T-helper 22 cell (primary cell): ENCODE measurements at regions not wholly inside any gene's neighbourhood (a gene's known extent, or its start where the extent isn't known, plus 50 kb on each side); places are given as distances from the start of the nearest gene placed in this dataset.
"Not testable (repeated sequence)": the region's sequence is repeated elsewhere in the genome, so short reads cannot be mapped to it uniquely, and the experiment has no call there.

ENCODE experiments used
- DNase-seq: peaks from one replicate; pipeline ENCODE4 v3.0.0-alpha.2; 2020; ENCODE audit warnings: low read depth

DNA sequence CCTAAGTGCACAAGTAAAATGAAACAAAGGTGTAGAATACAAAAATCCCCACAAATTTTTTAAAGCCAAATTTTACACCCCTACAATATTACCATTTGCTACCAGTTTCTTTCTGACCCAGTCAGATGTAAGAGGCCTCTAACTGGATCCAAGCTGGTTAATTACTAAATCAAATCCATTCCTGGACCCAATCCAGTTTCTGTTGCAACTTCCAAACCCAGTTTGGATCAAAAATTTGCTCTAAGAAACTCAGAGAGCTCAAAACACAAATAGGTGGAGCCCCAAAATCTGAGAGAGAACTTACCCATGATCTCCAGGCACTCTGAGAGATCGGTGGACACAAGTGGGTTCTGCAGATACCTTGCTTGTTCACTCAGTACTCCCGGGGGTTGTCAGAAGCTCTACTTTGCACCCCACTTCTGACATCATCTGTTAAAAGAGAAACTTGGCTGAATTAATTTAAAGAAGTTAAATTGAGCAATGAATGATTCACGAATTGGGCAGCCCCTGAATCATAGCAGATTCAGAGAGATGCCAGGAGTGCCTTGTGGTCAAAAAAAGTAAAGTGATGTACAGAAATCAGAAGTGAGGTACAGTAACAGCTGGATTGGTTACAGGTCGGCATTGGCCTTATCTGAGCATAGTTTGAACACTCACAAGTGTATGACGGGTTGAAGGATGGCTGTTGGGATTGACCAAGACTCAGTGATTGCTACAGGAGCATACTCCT lies 448.0 kb downstream of the KCNT2 start:
- no peak for DNase-seq

DNA sequence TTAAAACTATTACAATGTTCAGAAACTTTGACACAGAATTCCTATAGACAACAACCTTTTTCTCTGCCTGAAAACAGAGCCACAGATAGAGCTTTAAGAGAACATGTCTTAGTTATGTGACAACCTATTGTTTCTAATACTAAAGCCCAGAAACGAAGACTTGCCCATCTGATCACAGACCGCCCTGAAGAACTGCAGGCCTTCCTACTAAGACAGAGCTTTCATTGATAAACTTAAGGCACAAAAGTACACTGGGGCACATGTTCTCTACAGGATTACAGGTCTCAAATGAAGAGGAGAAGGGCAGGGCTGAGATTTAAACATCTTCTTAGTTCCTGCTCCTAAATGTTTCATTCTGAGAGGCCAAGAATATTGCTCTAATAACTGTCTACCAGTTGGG lies 452.7 kb downstream of the KCNT2 start:
- DNase-seq = no peak

DNA sequence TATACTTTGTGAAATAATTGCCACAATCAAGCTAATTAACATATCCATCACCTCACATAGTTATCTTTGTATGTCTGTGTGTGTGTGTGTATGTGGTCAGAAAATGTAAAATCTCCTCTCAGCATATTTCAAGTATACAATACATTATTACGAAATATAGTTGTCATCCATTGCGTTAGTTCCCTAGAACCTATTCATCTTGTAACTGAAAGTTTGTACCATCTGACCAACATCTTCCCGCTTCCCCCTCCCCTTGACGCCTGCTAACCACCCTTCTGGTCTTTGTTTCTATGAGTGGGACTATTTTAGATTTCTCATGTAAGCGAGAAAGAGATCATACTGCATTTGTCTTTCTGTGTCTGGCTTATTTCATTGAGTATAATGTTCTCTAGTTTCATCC lies 455.3 kb downstream of the KCNT2 start:
- DNase-seq = no peak

DNA sequence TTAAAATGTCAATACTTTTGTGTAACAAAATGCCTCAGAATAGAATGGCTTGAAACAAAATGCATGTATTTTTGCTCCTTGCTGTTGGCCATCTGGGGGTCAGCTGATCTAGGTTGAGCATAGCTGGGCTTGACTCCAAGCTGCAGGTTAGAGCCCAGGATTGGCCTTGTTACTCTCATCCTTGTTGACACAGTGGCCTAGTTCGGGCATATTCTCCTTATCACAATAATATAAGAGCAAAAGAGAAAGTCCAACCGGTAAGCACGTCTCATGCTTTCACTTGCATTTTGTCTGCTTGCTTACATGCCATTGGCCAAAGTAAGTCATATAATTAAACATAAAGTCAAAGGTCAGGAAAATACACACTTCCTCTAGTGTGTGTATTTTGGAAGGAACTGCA lies 456.2 kb downstream of the KCNT2 start:
- DNase-seq = no peak

DNA sequence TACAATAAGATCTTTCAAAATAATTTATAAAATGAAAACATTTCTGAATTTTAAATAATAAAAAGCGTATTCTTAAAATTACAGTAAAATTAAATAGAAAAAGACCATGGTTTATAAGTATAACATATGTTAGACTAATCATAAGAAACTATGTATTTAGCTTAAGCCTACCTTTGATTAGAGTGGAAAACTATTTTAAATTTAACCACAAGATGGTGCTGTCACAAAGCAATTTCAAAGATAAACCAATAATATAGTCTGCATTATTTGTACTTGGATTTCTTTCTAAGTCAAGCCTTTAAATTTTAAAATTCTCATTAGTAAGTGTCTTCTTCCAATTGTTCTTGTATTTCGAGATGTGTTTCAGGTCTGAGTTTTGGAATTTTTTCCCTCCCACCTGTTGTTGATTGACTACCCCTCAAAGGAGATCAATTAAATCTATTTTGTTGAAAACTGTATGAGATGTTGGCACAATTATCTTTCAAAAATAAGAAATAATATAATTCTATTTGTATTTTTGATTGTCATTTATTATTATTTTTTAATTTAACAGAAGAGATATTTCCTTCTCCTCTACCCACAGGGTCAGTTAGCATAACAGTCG lies 459.8 kb downstream of the KCNT2 start:
- DNase-seq = no peak

DNA sequence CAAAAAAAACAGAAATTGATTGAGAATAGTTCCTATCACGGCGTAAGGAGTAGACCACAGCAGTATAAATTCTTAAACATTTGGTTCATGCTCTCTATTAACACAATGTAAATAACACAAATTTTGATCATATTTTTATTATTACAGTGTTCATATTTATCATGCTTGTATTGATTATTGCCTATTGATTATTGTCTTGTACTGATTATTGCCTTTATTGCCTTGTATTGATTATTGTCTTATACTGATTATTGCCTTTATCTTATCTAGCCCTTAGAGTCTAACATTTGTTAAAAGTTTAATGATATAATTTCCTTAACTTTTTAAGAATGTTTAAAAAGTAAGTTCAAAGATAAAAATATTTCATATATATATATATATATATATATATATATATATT lies 460.7 kb downstream of the KCNT2 start:
- DNase-seq = no peak

DNA sequence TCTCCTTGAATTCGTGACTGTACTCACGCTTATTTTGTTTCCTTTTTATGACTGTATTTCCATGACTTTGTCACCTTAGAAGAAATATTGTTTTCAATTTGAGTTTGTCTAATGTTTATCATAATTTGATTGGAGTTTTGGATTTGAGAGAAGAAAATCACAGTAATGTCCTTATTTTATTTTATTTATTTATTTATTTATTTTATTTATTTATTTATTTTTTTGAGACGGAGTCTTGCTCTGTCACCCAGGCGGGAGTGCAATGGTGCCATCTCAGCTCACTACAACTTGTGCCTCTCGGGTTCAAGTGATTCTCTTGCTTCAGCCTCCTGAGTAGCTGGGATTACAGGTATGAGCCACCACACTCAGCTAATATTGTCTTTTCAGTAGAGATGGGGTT lies 463.1 kb downstream of the KCNT2 start:
- DNase-seq = not testable (repeated sequence)

DNA sequence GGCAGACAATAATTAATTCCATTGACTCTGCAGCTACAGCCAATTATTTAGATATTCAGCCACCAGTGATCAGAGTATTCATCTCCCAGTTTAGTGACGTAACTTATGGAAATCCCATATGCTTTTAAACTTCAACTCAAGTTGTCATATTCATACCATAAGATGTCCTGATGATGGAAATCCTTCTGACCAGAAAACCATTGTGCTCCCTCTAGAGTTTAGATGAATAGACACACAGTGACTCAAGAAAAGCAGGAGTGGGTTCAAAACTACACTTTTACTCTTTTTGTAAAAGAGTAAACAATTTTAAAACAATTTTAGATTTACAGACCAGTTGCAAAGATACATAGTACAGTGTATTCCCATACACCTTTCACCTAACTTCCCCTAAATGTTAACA lies 463.7 kb downstream of the KCNT2 start:
- DNase-seq = no peak

DNA sequence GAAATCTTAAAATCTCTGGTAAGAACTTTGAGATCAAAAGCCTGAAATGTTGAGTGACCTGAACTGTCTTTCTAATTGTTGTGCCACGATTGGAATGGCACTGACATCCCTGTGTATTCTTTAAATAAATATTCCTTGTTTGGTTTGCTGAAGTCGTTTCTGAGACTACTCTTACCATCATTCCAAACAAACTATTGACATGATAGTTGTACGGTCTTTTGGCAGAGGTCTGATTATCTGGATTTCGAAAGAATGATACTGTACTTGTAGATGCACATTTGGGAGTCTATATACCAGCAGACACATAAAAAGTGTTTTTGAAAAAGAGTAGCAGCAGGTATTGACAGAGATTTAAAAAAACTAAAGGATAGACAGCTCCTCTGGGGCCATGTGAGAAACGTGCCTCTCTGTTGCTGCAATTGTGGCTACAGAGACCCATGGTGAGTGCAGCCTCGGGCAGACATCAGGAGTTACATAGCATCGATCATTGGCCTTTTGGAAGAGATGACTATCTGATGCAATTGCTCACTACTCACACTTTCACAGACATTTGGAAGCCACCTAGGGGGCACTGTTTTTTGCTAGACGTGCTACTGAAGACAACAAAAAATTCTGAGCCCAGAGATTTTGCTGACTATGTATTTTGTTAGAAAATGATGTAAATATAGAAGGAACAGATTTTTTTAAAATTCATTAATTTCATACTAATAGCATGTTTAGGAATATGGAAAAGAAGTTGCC lies 464.5 kb downstream of the KCNT2 start:
- no peak for DNase-seq

DNA sequence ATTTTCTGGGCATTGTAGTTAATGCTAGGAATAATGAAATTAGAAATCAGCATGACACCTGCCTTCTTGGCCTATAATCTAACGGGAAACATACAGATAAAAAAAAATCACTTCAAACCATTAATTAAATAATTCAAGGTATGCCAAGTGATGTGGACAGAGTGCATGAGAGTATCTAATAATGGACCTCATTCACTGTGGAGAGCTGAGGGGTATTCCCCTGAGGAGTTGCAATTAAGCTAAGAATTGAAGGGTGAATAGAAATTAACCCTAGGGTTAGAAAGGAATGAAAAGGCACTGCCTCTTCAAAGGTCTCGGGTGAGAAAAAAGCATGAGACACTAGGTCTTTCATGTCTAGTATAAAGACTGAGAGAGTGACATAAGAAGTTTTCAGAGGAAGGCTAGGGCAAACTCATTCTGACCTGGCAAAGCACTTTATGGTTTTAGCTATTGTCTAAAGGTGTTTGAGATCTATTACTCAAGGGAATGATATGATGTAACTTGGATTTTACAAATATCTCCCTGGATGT lies 466.1 kb downstream of the KCNT2 start:
- no peak for DNase-seq

DNA sequence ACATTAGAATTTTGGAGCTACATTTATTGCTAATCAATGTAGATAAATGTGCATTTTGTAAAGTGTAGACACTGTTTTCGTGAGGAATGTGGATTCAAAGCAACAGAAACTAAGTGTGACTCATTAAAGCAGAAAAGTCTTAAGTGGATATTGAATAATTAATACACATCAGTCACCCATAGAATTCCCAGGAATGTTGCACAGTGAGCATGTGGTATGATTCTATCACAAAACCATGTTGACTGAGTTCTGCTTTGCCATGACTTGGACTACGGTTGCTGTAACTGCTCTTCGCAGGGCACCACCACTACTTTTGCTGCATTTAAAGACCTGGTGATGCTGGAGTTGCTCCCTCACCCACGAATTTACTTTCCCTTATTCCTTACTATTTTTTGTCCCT lies 471.8 kb downstream of the KCNT2 start:
- DNase-seq = no peak

DNA sequence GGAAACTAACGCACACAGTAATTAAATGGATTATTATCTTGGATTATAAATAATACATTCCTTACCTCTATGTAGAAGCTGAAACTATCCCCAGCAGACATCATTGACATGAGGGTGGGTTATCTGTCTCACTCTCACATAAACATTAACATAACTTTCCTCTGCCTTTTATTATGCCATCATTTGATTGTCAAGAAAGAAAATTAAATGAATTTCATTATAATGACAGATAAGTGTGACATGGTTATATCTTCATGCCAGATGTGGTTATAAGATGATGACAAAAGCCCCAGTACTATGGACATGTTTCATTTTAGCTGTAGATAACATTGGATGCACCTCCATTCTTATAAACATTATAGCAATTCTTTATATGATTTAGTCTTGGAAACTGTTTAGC lies 476.5 kb downstream of the KCNT2 start:
- DNase-seq = no peak

DNA sequence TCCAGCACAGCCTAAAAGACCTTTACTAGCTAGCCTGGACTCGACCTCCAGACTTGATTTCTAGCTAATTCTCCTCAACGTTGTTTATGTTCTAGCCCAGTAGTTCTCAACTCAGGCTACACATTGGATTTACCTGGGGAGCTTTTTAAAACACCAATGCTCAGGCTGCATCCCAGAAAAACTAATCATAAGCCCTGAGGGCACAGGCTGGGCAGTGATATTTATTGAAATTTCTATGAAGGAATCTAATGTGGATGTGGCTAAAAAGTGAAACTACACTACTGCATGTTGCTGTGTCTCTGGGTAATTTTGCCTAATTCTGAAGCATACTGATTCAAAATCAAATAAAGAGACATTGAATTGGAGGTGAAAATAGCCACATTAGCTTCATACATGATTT lies 479.4 kb downstream of the KCNT2 start:
- no peak for DNase-seq

DNA sequence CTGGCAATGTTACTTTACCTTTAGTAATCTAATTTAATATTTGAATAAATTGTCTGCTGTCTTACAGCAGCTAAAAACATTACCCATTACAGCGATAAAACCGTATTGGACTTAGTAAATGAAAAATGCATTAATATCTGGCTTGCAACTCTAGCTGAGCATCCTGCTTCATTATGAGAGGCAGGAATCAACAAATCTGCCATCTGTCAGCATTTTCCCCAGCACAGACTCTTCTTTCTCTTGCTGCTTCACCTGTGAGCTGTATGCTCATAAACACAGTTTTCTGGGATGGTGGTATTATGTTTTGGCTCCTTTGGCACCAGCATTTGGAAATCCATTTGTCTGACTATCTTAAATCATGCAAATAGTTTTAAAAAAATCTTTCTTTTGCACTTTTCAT lies 487.1 kb downstream of the KCNT2 start:
- DNase-seq = no peak

DNA sequence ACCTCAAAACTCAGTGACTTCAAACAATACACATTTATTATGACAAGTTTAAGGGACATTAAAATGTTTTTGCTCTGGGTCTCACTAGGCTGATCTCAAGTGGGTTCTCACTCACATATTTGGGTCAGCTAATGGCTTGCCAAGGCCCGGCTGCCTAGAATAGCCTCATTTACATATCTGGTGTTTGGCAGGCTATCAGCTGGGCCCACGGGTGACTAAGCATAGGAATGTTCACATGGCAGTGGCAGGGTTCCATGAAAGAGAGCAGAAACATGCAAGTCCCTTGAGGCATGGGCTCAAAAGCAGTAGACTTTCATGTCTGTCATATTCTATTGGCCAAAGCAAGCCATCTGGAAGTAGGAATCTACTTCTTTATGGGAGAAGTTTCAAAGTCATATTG lies 492.6 kb downstream of the KCNT2 start:
- no peak for DNase-seq

DNA sequence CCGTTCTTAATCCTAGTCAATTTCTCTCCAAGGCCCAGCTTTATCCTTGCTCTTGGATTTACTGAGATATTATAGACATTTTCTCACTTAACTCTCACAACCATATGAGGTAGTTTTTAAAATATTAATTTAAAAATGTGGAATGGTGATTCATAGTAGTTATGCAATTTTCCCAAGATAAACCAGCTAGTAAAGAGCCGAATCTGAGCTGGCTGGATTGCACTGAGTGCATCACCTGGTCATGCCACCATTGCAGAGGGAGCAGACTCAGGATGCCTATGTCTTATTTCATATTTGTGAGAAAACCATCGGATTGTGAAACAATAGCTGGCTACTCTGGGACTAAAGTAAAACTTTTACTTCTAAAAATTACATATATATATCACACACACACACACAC lies 494.0 kb downstream of the KCNT2 start:
- no peak for DNase-seq

DNA sequence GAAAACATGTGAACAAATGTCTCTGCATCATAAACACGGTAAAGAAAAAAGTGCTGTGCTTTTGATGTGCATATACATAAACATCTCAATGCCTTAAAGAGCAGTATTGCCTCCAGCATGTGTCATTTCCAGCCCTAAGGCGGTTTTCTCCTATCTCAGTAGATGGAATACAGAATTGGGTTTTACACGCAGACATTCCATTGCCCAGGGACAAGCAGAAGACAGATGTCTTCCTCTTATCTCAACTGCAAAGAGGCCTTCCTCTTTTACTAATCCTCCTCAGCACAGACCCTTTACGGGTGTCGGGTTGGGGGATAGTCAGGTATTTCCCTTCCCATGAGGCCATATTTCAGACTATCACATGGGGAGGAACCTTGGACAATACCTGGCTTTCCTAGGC lies 499.2 kb downstream of the KCNT2 start:
- DNase-seq = not testable (repeated sequence)

DNA sequence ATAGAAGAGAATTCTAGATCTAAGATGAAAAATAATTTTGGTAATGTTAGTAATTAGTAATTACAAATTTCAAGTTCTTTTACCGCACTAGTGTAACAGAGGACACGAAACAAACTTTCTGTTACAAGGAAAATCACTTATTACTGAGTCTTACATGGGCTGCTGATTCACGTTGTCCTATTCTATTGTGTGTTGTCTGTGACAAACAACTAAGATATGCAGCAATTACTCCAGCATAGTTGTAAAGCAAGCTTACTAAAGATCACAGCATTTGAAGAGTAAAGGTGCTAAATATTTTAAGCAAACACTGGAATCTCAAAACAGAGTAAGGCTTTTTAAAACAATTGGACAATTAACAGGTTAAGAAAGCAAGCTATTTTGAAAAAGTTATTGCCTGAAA lies 502.3 kb downstream of the KCNT2 start:
- DNase-seq = no peak

DNA sequence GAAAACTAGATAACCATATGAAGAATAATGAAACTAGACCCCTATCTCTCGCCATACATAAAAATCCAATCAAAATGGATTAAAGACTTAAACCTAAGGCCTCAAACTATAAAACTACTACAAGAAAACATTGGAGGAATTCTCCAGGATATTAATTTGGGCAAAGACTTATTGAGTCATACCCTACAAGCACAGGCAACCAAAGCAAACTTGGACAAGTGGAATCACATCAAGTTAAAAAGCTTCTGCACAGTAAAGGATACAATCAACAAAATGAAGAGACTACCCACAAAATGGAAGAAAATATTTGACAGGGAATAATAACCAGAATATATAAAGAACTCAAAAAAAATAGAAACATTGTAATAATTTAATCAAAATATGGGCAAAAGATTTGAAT lies 505.4 kb downstream of the KCNT2 start:
- DNase-seq = no peak

DNA sequence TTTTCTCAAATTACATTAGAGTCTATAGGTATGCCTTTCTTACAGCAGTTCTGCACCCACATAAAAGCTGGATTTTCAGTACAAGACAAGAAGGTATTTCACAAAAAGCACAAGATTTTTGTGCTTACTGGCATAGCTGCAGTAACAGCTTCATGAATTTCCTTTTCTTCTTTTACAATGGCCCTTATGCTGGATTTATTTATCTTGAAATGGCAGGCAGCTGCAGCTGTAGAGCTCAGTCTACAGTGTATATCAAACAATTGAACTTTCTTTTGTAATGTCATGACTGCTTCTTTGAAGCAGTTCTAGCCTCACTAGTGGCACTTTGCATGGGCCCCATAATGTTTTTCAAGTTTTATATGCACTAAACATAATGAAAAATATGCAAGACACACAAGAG lies 510.2 kb downstream of the KCNT2 start:
- no peak for DNase-seq

DNA sequence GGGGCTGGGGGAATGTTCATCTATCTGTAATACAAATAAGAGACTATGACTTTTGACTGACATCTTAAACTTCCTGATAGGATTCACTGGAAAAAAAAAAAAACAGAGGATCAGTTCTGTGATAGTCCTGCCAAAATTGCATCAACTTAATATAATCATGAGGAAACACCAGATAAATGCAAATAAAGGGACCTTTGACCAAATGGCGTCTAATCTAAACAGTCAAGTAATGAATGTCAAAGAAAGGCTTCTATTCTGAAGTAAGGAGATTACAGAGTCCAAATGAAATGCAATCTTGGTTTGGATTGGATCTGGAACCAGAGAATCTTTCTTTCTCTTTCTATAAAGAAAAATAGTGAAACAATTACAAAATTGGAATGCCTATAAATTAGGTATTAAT lies 513.4 kb downstream of the KCNT2 start:
- DNase-seq = no peak

DNA sequence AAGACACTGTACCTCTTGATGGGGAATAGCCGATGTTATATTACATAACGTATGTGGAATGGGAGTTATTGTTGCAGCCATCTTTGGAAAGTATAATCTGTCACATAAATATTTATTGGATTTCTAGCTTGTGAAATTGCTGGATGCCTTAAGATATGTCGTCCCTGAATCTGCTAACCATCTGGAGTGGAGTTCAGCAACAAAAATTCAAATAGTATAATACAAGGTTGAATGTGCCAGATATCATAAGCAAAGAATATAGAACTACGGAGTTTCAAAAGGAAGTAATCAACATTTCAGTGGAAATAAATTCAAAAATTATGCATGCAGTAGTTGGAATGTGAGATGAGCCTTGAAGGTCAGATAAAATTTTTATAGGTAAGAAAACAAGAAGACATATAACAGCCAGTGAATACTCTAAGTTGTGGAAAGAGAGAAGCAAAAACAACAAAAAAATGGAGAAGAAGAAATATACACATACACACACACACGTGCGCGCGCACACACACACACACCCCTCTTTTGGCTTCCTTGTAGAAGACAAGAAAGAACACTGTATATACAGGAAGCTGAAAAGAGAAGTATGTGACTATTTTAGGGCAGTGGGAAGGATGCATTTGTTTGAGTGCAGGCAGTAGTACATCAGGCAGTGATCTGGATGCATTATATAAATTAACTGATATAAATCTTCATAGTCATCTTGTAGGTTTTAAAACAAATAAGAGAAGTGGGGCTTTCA lies 516.7 kb downstream of the KCNT2 start:
- no peak for DNase-seq

DNA sequence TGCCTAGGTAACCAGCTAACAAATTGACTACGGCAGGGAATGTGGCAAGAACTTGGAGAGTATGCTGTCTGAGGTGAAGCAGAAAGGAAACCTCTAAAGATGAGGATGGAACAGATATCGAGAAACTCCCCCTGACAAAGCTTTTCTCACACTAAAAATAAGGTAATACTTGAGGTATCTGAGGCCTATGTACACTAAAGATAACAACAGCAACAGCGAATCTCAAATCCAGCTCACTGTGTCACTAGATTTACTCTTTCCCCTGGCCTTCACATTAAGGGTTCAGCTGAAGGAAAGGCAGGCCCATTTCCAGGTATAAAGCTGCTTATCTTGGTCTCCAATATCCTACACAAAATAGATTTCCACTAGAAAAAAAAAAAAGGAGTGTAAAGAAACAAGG lies 518.0 kb downstream of the KCNT2 start:
- DNase-seq = no peak
